GM19328 (cell line): ENCODE measurements at regions not wholly inside any gene's neighbourhood (a gene's known extent, or its start where the extent isn't known, plus 50 kb on each side); places are given as distances from the start of the nearest gene placed in this dataset.

Experiments used
- ATAC-seq: cut with Tn5 transposase; IDR thresholded peaks from one replicate; pipeline ENCODE4 v1.9.1; 2021; ENCODE audit warnings: mild to moderate bottlenecking, moderate library complexity; ENCODE audit not compliant: unreplicated experiment

DNA sequence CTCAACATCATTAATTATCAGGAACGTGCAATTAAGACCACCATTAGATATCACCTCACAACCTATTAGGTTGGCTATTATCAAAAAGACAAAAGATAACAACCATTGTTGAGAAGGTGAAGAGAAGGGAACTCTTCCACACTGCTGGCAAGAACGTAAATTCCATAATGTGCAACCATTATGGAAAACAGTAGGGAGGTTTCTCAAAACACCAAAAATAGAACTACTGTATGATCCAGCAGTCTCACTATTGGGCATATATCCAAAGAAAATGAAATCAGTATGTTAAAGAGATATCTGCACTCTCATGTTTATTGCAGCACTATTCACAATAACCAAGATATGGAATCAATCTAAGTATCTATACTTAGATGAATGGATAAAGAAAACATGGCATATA, 51.6 kb upstream of the OR4E1 start:
- no peak for ATAC-seq

DNA sequence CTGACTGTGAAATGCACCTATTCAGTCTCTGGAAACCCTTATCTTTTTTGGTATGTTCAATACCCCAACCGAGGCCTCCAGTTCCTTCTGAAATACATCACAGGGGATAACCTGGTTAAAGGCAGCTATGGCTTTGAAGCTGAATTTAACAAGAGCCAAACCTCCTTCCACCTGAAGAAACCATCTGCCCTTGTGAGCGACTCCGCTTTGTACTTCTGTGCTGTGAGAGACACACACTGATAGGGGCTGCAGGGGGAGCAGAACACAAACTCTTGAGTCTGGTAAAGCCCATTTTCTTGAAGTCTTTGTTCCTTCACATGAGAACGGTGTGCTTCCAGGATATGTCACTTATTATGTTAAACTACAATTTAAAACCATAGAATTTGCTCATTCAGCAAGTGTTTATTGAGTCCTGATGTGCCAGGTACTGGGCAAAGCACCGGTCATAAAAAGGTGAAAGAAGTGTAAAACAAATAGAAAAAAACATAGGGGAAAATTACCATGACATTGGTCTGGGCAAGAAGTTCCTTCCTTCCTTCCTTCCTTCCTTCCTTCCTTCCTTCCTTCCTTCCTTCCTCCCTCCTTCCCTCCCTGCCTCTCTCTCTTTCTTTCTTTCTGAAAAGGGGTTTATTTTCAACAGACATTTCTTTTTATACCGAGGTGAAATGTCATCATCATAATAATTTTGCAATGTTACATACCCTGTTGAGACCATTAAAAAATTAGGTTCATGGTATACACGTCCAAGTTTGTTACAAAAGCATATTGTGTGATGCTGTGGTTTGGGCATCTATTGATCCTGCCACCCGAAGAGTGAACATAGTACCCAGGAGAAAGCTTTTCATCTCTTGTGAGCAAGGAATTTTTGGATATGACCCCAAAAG, 50.7 kb upstream of the OR4E1 start:
- no peak for ATAC-seq

DNA sequence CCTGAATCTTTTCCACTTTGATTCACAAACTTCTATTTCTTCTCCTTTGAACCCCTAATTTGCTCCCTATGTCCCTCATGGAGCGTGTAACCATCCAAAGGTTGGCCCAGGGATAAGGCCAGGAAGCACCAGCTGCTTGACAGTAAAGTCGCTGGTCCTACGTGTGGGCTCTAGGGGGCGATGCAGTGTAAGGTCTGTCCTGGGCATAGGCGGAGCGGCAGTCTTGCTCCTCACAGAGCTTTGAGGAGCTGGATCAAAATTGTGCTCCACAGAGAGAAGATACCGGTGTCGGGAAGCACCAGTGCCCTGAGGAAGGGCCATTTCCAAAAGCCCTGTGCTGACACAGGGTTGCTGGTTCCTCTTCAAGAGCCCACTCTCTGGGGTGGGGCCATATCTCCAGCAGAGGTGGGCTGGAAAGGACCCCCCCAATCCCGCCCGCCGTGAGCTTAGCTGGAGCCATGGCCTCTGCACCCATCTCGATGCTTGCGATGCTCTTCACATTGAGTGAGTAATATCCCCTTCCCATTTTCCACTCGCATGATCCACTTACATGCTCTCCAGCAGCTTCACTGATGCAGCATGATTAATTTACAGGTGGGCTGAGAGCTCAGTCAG, 49.9 kb upstream of the OR4E1 start:
- no peak for ATAC-seq
